Loucy (cell line): ENCODE measurements at regions not wholly inside any gene's neighbourhood (a gene's known extent, or its start where the extent isn't known, plus 50 kb on each side); places are given as distances from the start of the nearest gene placed in this dataset.

Source experiments
- H2AFZ ChIP-seq: fragments of 200-600 bp; sonication (generic); 2 replicates; pipeline ENCODE4 v1.6.0; 2016; ENCODE audit warnings: antibody characterized with exemption, mild to moderate bottlenecking, low read length, moderate library complexity
- H3F3A ChIP-seq: fragments of 200-600 bp; 2 replicates; pipeline ENCODE4 v1.6.0; 2016; ENCODE audit warnings: antibody characterized with exemption, low read depth, mild to moderate bottlenecking
- H3K27me3 ChIP-seq: fragments of 200-600 bp; sonication (generic); 2 replicates; pipeline ENCODE4 v1.6.1; 2014; ENCODE audit warnings: low read length, mild to moderate bottlenecking; ENCODE audit not compliant: insufficient read depth, poor library complexity, severe bottlenecking
- H3K36me3 ChIP-seq: fragments of 200-600 bp; sonication (generic); 2 replicates; pipeline ENCODE4 v1.6.1; 2016; ENCODE audit warnings: low read length; ENCODE audit not compliant: insufficient read depth
- H3K4me1 ChIP-seq: fragments of 200-600 bp; sonication (generic); 2 replicates; pipeline ENCODE4 v1.5.1; 2014; ENCODE audit warnings: low read length, mild to moderate bottlenecking; ENCODE audit not compliant: insufficient read depth, poor library complexity, severe bottlenecking
- H3K4me2 ChIP-seq: fragments of 200-600 bp; sonication (generic); 2 replicates; pipeline ENCODE4 v1.6.0; 2014; ENCODE audit warnings: antibody characterized with exemption, low read length, low read depth, mild to moderate bottlenecking; ENCODE audit not compliant: poor library complexity, severe bottlenecking
- H3K4me3 ChIP-seq: fragments of 200-600 bp; sonication (generic); 2 replicates; pipeline ENCODE4 v1.5.1; 2014; ENCODE audit warnings: low read length, mild to moderate bottlenecking, mixed read lengths; ENCODE audit not compliant: poor library complexity, severe bottlenecking
- H3K79me2 ChIP-seq: fragments of 200-600 bp; sonication (generic); 2 replicates; pipeline ENCODE4 v1.6.1; 2014; ENCODE audit warnings: low read length; ENCODE audit not compliant: insufficient read depth
- H3K9ac ChIP-seq: fragments of 200-600 bp; sonication (generic); 2 replicates; pipeline ENCODE4 v1.6.0; 2014; ENCODE audit warnings: mild to moderate bottlenecking, low read depth, low read length, moderate library complexity; ENCODE audit not compliant: poor library complexity, severe bottlenecking
- H3K9me2 ChIP-seq: fragments of 200-600 bp; sonication (generic); replicated peaks from 2 replicates; pipeline ENCODE4 v1.6.1; 2016; ENCODE audit warnings: low read depth, low read length, mixed read lengths
- H3K9me3 ChIP-seq: fragments of 200-600 bp; sonication (generic); 2 replicates; pipeline ENCODE4 v1.6.1; 2014; ENCODE audit warnings: mild to moderate bottlenecking, antibody characterized with exemption, low read length, low read depth; ENCODE audit not compliant: insufficient read depth
- H4K20me1 ChIP-seq: fragments of 200-600 bp; sonication (generic); 2 replicates; pipeline ENCODE4 v1.6.0; 2014; ENCODE audit warnings: antibody characterized with exemption, low read length, mild to moderate bottlenecking; ENCODE audit not compliant: insufficient read depth, poor library complexity, severe bottlenecking
- EZH2phosphoT487 ChIP-seq: fragments of 200-600 bp; IDR thresholded peaks from 2 replicates; pipeline ENCODE4 v1.6.1; 2018; ENCODE audit warnings: antibody characterized with exemption, mild to moderate bottlenecking, moderate library complexity, borderline replicate concordance
- TF ChIP-seq, protein P1 (sequence below): fragments of 200-600 bp; sonication (generic); conservative IDR thresholded peaks from 2 replicates; pipeline ENCODE4 v1.5.1; 2014; ENCODE audit warnings: mild to moderate bottlenecking, antibody characterized with exemption, low read length

DNA sequence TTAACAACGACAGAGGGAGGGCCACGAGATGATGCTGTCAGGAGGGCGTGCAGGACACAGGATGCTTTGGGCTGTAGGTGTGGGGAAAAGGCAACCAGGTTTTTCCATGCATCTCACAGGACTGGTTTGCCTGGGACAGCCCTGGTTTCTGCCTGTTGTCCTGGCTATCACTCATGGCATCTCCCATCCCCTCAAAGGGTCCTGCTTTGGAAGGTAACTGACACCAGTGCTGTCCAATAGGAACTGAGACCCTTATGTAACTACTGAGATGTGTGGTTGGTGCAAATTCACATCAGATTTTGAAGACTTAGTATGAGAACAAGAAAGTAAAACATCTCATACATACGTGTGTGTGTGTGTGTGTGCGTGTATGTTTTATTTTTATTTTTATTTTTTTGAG is 144.2 kb downstream of the URI1 start:
- no peaks in the 10 kb centered on the region for H3K79me2 ChIP-seq
- no peak overlapping the region for H3K9ac ChIP-seq
- TF ChIP-seq, protein P1, sequence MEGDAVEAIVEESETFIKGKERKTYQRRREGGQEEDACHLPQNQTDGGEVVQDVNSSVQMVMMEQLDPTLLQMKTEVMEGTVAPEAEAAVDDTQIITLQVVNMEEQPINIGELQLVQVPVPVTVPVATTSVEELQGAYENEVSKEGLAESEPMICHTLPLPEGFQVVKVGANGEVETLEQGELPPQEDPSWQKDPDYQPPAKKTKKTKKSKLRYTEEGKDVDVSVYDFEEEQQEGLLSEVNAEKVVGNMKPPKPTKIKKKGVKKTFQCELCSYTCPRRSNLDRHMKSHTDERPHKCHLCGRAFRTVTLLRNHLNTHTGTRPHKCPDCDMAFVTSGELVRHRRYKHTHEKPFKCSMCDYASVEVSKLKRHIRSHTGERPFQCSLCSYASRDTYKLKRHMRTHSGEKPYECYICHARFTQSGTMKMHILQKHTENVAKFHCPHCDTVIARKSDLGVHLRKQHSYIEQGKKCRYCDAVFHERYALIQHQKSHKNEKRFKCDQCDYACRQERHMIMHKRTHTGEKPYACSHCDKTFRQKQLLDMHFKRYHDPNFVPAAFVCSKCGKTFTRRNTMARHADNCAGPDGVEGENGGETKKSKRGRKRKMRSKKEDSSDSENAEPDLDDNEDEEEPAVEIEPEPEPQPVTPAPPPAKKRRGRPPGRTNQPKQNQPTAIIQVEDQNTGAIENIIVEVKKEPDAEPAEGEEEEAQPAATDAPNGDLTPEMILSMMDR: no peak
- TF ChIP-seq EZH2phosphoT487: no peak
- no peaks in the 10 kb centered on the region for H3K9me2 ChIP-seq
- peaks cover 11% of the 10 kb centered on the region for H3K4me1 ChIP-seq
- H3K36me3 ChIP-seq: no peaks in the 10 kb centered on the region
- no peak overlapping the region for H3K4me2 ChIP-seq
- H4K20me1 ChIP-seq: no peaks in the 10 kb centered on the region
- no peaks in the 10 kb centered on the region for H3K27me3 ChIP-seq
- no peak overlapping the region for H3K4me3 ChIP-seq
- H2AFZ ChIP-seq: no peak overlapping the region
- no peaks in the 10 kb centered on the region for H3F3A ChIP-seq
- no peaks in the 10 kb centered on the region for H3K9me3 ChIP-seq

DNA sequence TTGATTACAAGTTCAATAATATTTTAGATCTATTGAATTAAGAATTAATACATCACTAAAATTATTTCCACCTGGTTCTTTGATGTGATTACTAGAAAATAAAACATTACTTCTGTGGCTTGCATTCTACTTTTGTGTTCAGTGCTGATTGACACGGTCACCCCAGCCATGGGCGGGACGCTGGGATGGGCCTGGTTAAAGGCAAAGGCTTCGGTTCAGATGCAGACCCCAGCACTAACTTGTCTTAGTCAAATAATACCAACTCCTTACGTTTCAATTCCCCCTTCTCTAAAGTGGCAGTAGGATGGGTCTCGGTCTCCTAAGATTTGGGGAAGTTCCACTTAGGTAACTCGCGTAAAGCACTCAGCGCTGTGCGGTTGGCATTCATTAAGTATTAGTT is 144.9 kb downstream of the URI1 start:
- H3K27me3 ChIP-seq: no peaks in the 10 kb centered on the region
- H4K20me1 ChIP-seq: no peaks in the 10 kb centered on the region
- H2AFZ ChIP-seq: no peak overlapping the region
- peaks cover 11% of the 10 kb centered on the region for H3K4me1 ChIP-seq
- no peaks in the 10 kb centered on the region for H3K36me3 ChIP-seq
- H3K9me3 ChIP-seq: no peaks in the 10 kb centered on the region
- TF ChIP-seq, protein P1: no peak
- TF ChIP-seq EZH2phosphoT487: no peak
- no peak overlapping the region for H3K4me2 ChIP-seq
- no peaks in the 10 kb centered on the region for H3K9me2 ChIP-seq
- H3K4me3 ChIP-seq: no peak overlapping the region
- no peak overlapping the region for H3K9ac ChIP-seq
- no peaks in the 10 kb centered on the region for H3F3A ChIP-seq
- H3K79me2 ChIP-seq: no peaks in the 10 kb centered on the region

DNA sequence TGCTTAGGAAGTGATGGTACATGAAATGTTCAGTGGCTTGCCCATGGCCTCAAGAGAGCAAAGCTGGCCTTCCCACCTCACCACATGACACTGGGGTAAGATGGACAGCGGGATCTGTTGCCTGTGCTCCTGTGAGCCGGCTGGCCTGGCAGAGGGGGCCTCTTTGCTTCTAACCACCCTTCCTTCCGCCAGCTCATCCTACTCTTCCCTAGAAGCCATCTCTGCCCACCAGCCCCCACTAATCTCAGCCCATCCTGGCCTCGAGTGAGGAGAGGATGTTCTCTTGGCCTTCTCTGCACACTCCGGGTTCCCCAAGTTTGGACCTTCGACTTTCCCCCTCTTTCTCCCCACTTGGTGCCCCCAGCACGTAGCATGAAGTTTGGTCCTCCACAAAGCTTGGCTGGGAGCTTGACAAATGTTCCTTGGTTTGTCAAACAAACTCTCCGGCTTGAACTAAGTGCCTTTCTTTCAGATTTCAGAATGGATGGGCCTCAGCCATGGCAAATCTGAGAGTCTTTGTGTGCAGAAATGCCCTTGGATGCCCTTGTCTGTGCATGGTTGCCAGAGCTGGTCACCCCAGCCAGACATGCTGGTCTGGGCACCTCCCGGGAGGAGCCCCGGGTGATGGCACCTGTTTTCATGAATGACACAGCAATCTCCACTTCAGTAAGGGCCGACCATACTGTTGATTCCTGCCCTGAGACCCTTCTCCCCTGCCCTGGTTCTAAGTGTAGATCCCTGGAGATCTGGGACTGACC is 145.5 kb downstream of the URI1 start:
- Histone ChIP-seq H3K9me3 (no peaks in the 10 kb centered on the region), H3K79me2 (no peaks in the 10 kb centered on the region), H3K4me1 (peaks cover 11% of the 10 kb centered on the region), H3K4me2 (no peak overlapping the region), H3K9me2 (no peaks in the 10 kb centered on the region), H3K4me3 (no peak overlapping the region), H3K9ac (no peak overlapping the region), H2AFZ (no peak overlapping the region), H3F3A (no peaks in the 10 kb centered on the region), H3K36me3 (no peaks in the 10 kb centered on the region), H4K20me1 (no peaks in the 10 kb centered on the region), H3K27me3 (no peaks in the 10 kb centered on the region)
- TF ChIP-seq, protein P1: no peak
- no peak for TF ChIP-seq EZH2phosphoT487
